ENCODE measurements at regions not wholly inside any gene's neighbourhood (a gene's known extent, or its start where the extent isn't known, plus 50 kb on each side); places are given as distances from the start of the nearest gene placed in this dataset.

GRCh38 chr3:152054315-152054714 is 180.9 kb downstream of the SUCNR1 start:
- intact Hi-C loops (cut with DNase I; ENCODE audit: low total_unique reads) = no loop called here
- Histone ChIP-seq H3K27me3 (no peaks in the 10 kb centered on the region), H3K27ac (no peak overlapping the region), H3K4me1 (no peaks in the 10 kb centered on the region), H3K9me3 (no peaks in the 10 kb centered on the region), H3K4me3 (no peak overlapping the region), H3K36me3 (ENCODE audit: low read depth, missing control alignments) (no peaks in the 10 kb centered on the region)
- WGBS, 2 donors = 90 to 95% methylated on average over 3 of the region's 3 CpGs
- TF ChIP-seq POLR2A (IDR thresholded peaks at IDR 0.05) (no peak), CTCF (IDR thresholded peaks at IDR 0.05) (no peak)
- DNase-seq = no peak

DNA sequence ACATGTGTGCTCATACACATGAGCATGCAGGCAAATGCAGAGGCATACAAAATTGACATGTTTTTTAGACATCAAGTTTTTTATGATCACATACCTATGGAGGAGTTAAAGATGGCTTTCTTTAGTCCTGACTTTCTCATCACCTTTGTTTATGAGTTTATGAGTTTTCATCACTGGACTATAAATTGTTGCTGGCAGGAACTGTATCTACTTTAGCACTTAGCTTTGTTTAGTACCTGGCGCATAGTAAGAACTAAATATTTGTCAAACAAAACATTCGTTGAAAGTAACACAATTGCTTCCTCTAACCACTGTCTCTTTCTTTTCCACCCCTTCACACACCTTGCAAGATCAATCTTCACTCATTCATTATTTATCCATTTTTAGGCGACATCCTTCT is 182.6 kb downstream of the SUCNR1 start:
- Histone ChIP-seq H3K4me3 (no peak overlapping the region), H3K27me3 (no peaks in the 10 kb centered on the region), H3K36me3 (ENCODE audit: low read depth, missing control alignments) (no peaks in the 10 kb centered on the region), H3K9me3 (no peaks in the 10 kb centered on the region), H3K27ac (no peak overlapping the region), H3K4me1 (no peaks in the 10 kb centered on the region)
- DNase-seq = no peak
- TF ChIP-seq POLR2A (IDR thresholded peaks at IDR 0.05) = no peak
- TF ChIP-seq CTCF (IDR thresholded peaks at IDR 0.05) = no peak
- WGBS, 2 donors = 87 to 90% methylated on average over 3 of the region's 3 CpGs
- intact Hi-C loops (cut with DNase I; ENCODE audit: low total_unique reads) = no loop called here

- H3K27me3 ChIP-seq = no peaks in the 10 kb centered on the region
- no peak overlapping the region for H3K27ac ChIP-seq
- intact Hi-C loops (cut with DNase I; ENCODE audit: low total_unique reads) = no loop called here
- TF ChIP-seq CTCF (IDR thresholded peaks at IDR 0.05) = no peak
- TF ChIP-seq POLR2A (IDR thresholded peaks at IDR 0.05) = no peak
- DNase-seq = no peak
- no peaks in the 10 kb centered on the region for H3K9me3 ChIP-seq
- no peaks in the 10 kb centered on the region for H3K36me3 ChIP-seq (ENCODE audit: low read depth, missing control alignments)
- H3K4me1 ChIP-seq = no peaks in the 10 kb centered on the region
- H3K4me3 ChIP-seq = no peak overlapping the region
These were observed 183.0 kb downstream of the SUCNR1 start for GRCh38 chr3:152056481-152056880.

DNA sequence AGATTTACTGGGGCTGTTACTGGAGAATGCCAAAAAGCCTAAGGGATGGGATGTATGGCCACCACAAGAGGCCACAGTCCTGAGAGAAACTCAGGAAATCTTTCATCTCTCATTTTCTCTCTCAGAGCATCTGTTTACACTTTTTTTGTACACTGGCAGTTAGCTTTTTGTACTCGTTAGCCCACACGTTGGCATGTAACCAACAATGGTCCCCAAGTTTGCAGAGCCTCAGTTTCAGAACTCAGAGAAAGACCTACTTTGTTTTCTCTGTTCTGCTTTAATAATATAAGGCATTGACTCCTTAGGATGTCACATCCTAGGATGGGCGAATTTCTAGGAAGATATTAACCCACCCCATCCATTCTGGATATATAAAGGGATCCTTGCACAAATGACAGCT is 183.5 kb downstream of the SUCNR1 start:
- TF ChIP-seq CTCF (IDR thresholded peaks at IDR 0.05) = no peak
- no peak for TF ChIP-seq POLR2A (IDR thresholded peaks at IDR 0.05)
- WGBS, 2 donors = 73 to 77% methylated on average over 3 of the region's 3 CpGs
- Histone ChIP-seq H3K9me3 (no peaks in the 10 kb centered on the region), H3K27ac (no peak overlapping the region), H3K27me3 (no peaks in the 10 kb centered on the region), H3K36me3 (ENCODE audit: low read depth, missing control alignments) (no peaks in the 10 kb centered on the region), H3K4me3 (no peak overlapping the region), H3K4me1 (no peaks in the 10 kb centered on the region)
- DNase-seq = no peak
- intact Hi-C loops (cut with DNase I; ENCODE audit: low total_unique reads) = no loop called here

GRCh38 chr3:152058856-152059255 is 185.4 kb downstream of the SUCNR1 start:
- Histone ChIP-seq H3K27ac (no peak overlapping the region), H3K9me3 (no peaks in the 10 kb centered on the region), H3K36me3 (ENCODE audit: low read depth, missing control alignments) (no peaks in the 10 kb centered on the region), H3K27me3 (no peaks in the 10 kb centered on the region), H3K4me3 (no peak overlapping the region), H3K4me1 (no peaks in the 10 kb centered on the region)
- DNase-seq = no peak
- TF ChIP-seq POLR2A (IDR thresholded peaks at IDR 0.05) = no peak
- intact Hi-C loops (cut with DNase I; ENCODE audit: low total_unique reads) = no loop called here
- WGBS, 2 donors = 88 to 94% methylated on average over 2 of the region's 2 CpGs
